ENCODE measurements at regions not wholly inside any gene's neighbourhood (a gene's known extent, or its start where the extent isn't known, plus 50 kb on each side); places are given as distances from the start of the nearest gene placed in this dataset.
"Not testable (repeated sequence)": the region's sequence is repeated elsewhere in the genome, so short reads cannot be mapped to it uniquely, and the experiment has no call there.

GRCh38 chr21:5116344-5117123, 5404.8 kb upstream of the TPTE start:
- H3K4me3 Mint-ChIP-seq (ENCODE audit: low read depth); H3K27me3 Mint-ChIP-seq (ENCODE audit: low read depth); intact Hi-C loops (cut with micrococcal nuclease); DNase-seq (ENCODE audit: low spot score); H3K4me1 Mint-ChIP-seq (ENCODE audit: low read depth); H3K27ac Mint-ChIP-seq; H3K36me3 Mint-ChIP-seq (ENCODE audit: low read depth); H3K9me3 Mint-ChIP-seq: not testable (repeated sequence)

GRCh38 chr21:5117135-5117534, 5404.2 kb upstream of the TPTE start:
- H3K4me1 Mint-ChIP-seq (ENCODE audit: low read depth); intact Hi-C loops (cut with micrococcal nuclease); DNase-seq (ENCODE audit: low spot score); H3K9me3 Mint-ChIP-seq; H3K27ac Mint-ChIP-seq; H3K27me3 Mint-ChIP-seq (ENCODE audit: low read depth); H3K4me3 Mint-ChIP-seq (ENCODE audit: low read depth); H3K36me3 Mint-ChIP-seq (ENCODE audit: low read depth): not testable (repeated sequence)

GRCh38 chr21:5117666-5118295, 5403.6 kb upstream of the TPTE start:
- H3K9me3 Mint-ChIP-seq; H3K4me3 Mint-ChIP-seq (ENCODE audit: low read depth); H3K36me3 Mint-ChIP-seq (ENCODE audit: low read depth); intact Hi-C loops (cut with micrococcal nuclease); H3K27me3 Mint-ChIP-seq (ENCODE audit: low read depth); DNase-seq (ENCODE audit: low spot score); H3K4me1 Mint-ChIP-seq (ENCODE audit: low read depth): not testable (repeated sequence)
- peak overlapping the region; percentile 58 for H3K27ac Mint-ChIP-seq

- H3K4me3 Mint-ChIP-seq (ENCODE audit: low read depth); H3K9me3 Mint-ChIP-seq; intact Hi-C loops (cut with micrococcal nuclease); H3K36me3 Mint-ChIP-seq (ENCODE audit: low read depth); H3K4me1 Mint-ChIP-seq (ENCODE audit: low read depth); H3K27me3 Mint-ChIP-seq (ENCODE audit: low read depth); DNase-seq (ENCODE audit: low spot score); H3K27ac Mint-ChIP-seq: not testable (repeated sequence)
Measured at GRCh38 chr21:5118296-5118679, 5403.1 kb upstream of the TPTE start.

- H3K9me3 Mint-ChIP-seq; intact Hi-C loops (cut with micrococcal nuclease); H3K4me1 Mint-ChIP-seq (ENCODE audit: low read depth); H3K27me3 Mint-ChIP-seq (ENCODE audit: low read depth); H3K4me3 Mint-ChIP-seq (ENCODE audit: low read depth); H3K27ac Mint-ChIP-seq; H3K36me3 Mint-ChIP-seq (ENCODE audit: low read depth); DNase-seq (ENCODE audit: low spot score): not testable (repeated sequence)
Measured at GRCh38 chr21:5119179-5119578, 5402.2 kb upstream of the TPTE start.

GRCh38 chr21:5121399-5121798, 5400.0 kb upstream of the TPTE start:
- not testable (repeated sequence) for H3K27ac Mint-ChIP-seq

DNA sequence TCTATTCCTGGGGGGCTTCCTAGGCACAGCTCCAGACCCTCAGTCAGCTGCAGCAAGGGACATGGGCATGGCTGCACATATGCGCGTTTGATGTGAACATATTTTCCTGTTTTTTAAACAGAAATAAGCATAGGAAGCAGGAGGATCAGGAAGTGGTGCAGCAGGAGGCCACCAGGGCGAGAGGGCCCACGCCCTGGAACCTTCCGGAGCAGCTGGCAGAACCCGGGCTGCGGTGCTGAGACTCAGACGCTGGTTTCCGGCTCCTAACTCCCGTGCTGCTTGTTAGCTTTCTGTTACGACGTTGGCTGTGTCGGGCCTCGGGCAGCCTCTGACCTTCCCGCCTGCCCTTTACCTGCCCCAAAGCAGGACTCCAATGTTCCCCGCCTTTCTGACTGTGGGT, 5399.5 kb upstream of the TPTE start:
- H3K4me1 Mint-ChIP-seq (ENCODE audit: low read depth) = not testable (repeated sequence)

More at GRCh38 chr21:5121399-5121798, 5400.0 kb upstream of the TPTE start:
- H3K36me3 Mint-ChIP-seq (ENCODE audit: low read depth); DNase-seq (ENCODE audit: low spot score); H3K4me1 Mint-ChIP-seq (ENCODE audit: low read depth); H3K4me3 Mint-ChIP-seq (ENCODE audit: low read depth); H3K9me3 Mint-ChIP-seq; H3K27me3 Mint-ChIP-seq (ENCODE audit: low read depth); intact Hi-C loops (cut with micrococcal nuclease): not testable (repeated sequence)

DNA sequence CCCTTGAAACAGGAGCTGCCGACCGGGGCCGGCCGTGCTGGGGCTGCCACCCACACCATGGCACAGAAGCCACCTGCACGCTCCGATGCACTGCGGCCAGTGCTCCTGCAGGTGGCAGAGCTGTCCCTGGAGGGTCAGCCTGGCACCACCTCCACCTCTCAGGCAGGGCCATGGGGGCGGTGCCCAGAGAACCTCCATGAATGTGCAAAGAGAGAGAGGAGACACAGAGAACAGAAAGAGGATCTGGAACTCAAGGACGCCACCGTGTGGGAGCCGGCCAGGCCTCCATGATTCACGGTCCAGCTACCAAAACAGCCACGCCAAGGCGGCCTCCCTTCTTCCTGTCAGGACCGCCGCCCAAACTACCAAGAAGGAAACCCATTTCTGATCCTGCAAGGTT, 5397.7 kb upstream of the TPTE start:
- H3K27me3 Mint-ChIP-seq (ENCODE audit: low read depth); intact Hi-C loops (cut with micrococcal nuclease); H3K4me3 Mint-ChIP-seq (ENCODE audit: low read depth); H3K9me3 Mint-ChIP-seq; H3K27ac Mint-ChIP-seq; H3K4me1 Mint-ChIP-seq (ENCODE audit: low read depth); H3K36me3 Mint-ChIP-seq (ENCODE audit: low read depth): not testable (repeated sequence)
- DNase-seq (ENCODE audit: low spot score) = peak; percentile 69

More for the DNA sequence above, 5399.5 kb upstream of the TPTE start:
- H3K36me3 Mint-ChIP-seq (ENCODE audit: low read depth); DNase-seq (ENCODE audit: low spot score); intact Hi-C loops (cut with micrococcal nuclease); H3K27ac Mint-ChIP-seq; H3K4me3 Mint-ChIP-seq (ENCODE audit: low read depth); H3K27me3 Mint-ChIP-seq (ENCODE audit: low read depth); H3K9me3 Mint-ChIP-seq: not testable (repeated sequence)

GRCh38 chr21:5128261-5128660, 5393.1 kb upstream of the TPTE start:
- peak; percentile 99 for DNase-seq (ENCODE audit: low spot score)
- H3K4me1 Mint-ChIP-seq (ENCODE audit: low read depth); H3K36me3 Mint-ChIP-seq (ENCODE audit: low read depth); H3K27me3 Mint-ChIP-seq (ENCODE audit: low read depth); H3K27ac Mint-ChIP-seq; H3K9me3 Mint-ChIP-seq; intact Hi-C loops (cut with micrococcal nuclease): not testable (repeated sequence)
- H3K4me3 Mint-ChIP-seq (ENCODE audit: low read depth) = peak overlapping the region; percentile 57

- H3K36me3 Mint-ChIP-seq (ENCODE audit: low read depth); intact Hi-C loops (cut with micrococcal nuclease); H3K9me3 Mint-ChIP-seq; H3K4me3 Mint-ChIP-seq (ENCODE audit: low read depth); H3K4me1 Mint-ChIP-seq (ENCODE audit: low read depth); DNase-seq (ENCODE audit: low spot score); H3K27ac Mint-ChIP-seq; H3K27me3 Mint-ChIP-seq (ENCODE audit: low read depth): not testable (repeated sequence)
Measured at GRCh38 chr21:5133824-5134223, 5387.6 kb upstream of the TPTE start.

DNA sequence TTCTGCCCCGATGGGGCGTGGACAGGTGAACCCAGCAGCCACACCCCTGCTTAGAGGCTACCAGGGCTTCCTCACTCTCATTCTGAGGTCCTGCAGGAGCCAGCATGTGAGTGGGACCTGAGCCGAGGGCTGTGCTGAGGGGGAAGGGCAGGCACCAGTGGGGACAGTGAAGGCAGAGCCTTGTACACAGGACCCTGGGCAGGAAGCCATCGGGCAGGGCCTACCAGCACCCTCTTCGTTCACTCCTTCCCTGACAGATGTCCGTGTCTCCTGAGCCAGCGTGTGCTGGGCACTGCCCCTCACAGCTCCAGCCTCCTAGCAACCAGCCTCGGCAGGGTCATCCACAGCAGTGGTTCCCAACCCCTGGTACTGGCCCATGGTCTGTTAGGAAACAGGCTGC, 5385.0 kb upstream of the TPTE start:
- H3K36me3 Mint-ChIP-seq (ENCODE audit: low read depth); H3K4me1 Mint-ChIP-seq (ENCODE audit: low read depth); intact Hi-C loops (cut with micrococcal nuclease); H3K27me3 Mint-ChIP-seq (ENCODE audit: low read depth); DNase-seq (ENCODE audit: low spot score); H3K27ac Mint-ChIP-seq; H3K9me3 Mint-ChIP-seq; H3K4me3 Mint-ChIP-seq (ENCODE audit: low read depth): not testable (repeated sequence)

GRCh38 chr21:5137006-5137405, 5384.4 kb upstream of the TPTE start:
- DNase-seq (ENCODE audit: low spot score); H3K27me3 Mint-ChIP-seq (ENCODE audit: low read depth); H3K27ac Mint-ChIP-seq; H3K4me3 Mint-ChIP-seq (ENCODE audit: low read depth); H3K9me3 Mint-ChIP-seq; H3K36me3 Mint-ChIP-seq (ENCODE audit: low read depth); intact Hi-C loops (cut with micrococcal nuclease); H3K4me1 Mint-ChIP-seq (ENCODE audit: low read depth): not testable (repeated sequence)

GRCh38 chr21:5138687-5139086, 5382.7 kb upstream of the TPTE start:
- H3K36me3 Mint-ChIP-seq (ENCODE audit: low read depth); DNase-seq (ENCODE audit: low spot score); H3K9me3 Mint-ChIP-seq; H3K27ac Mint-ChIP-seq; H3K4me3 Mint-ChIP-seq (ENCODE audit: low read depth); intact Hi-C loops (cut with micrococcal nuclease); H3K27me3 Mint-ChIP-seq (ENCODE audit: low read depth); H3K4me1 Mint-ChIP-seq (ENCODE audit: low read depth): not testable (repeated sequence)
